Activated T-helper 2 cell treated with anti-CD3 and anti-CD28 coated beads, Interferon-gamma antibody, Interleukin-2, Interleukin-4, amounts not matched to agents 10 μg/mL and 5 μg/mL and 100 μg/mL, durations not matched to agents 14 hours and 24 hours and 36 hours (primary cell): ENCODE measurements at regions not wholly inside any gene's neighbourhood (a gene's known extent, or its start where the extent isn't known, plus 50 kb on each side); places are given as distances from the start of the nearest gene placed in this dataset.
"Not testable (repeated sequence)": the region's sequence is repeated elsewhere in the genome, so short reads cannot be mapped to it uniquely, and the experiment has no call there.

Experiments
- DNase-seq: peaks from one replicate; pipeline ENCODE4 v3.0.0; 2021; ENCODE audit warnings: low spot score
- H3K27ac Mint-ChIP-seq: one replicate; pipeline ENCODE4 v1.8.0; 2021; ENCODE audit warnings: mixed read lengths
- H3K27me3 Mint-ChIP-seq: one replicate; pipeline ENCODE4 v1.8.0; 2021; ENCODE audit warnings: low read depth, mixed read lengths
- H3K36me3 Mint-ChIP-seq: one replicate; pipeline ENCODE4 v1.8.0; 2021; ENCODE audit warnings: low read depth, mixed read lengths
- H3K4me1 Mint-ChIP-seq: one replicate; pipeline ENCODE4 v1.8.0; 2021; ENCODE audit warnings: low read depth, mixed read lengths
- H3K4me3 Mint-ChIP-seq: one replicate; pipeline ENCODE4 v1.8.0; 2021; ENCODE audit warnings: low read depth, mild to moderate bottlenecking, moderate library complexity, mixed read lengths
- H3K9me3 Mint-ChIP-seq: one replicate; pipeline ENCODE4 v1.8.0; 2021; ENCODE audit warnings: mixed read lengths
- intact Hi-C: fragments of 100-400 bp; cut with micrococcal nuclease; formaldehyde crosslinking; loops from one replicate; pipeline ENCODE4 v1.15.1; 2023

DNA sequence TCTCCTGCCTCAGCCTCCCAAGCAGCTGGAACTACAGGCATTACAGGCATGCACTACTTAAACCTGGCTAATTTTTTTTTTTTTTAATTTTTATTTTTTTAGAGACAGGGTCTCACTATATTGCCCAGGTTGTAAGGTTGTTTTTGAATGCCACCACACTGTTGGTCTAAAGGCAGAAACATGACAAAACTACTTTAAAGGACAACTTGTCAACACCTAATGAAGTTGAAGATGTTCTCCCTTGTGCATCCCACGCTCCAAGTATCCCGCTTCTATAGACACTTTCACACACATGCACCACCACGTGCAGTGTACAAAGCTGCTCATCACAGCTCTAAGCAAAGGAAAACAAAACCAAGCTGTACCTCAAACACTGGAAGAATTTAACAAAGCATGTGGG is 226.4 kb downstream of the FGFR2 start:
- intact Hi-C loops = no loop called here
- no peaks in the 10 kb centered on the region for H3K36me3 Mint-ChIP-seq
- H3K27ac Mint-ChIP-seq = no peak overlapping the region
- no peak overlapping the region for H3K4me3 Mint-ChIP-seq
- H3K27me3 Mint-ChIP-seq = no peaks in the 10 kb centered on the region
- DNase-seq = no peak
- no peaks in the 10 kb centered on the region for H3K4me1 Mint-ChIP-seq
- no peaks in the 10 kb centered on the region for H3K9me3 Mint-ChIP-seq

- H3K4me1 Mint-ChIP-seq = no peaks in the 10 kb centered on the region
- no peak for DNase-seq
- no peak overlapping the region for H3K4me3 Mint-ChIP-seq
- no peaks in the 10 kb centered on the region for H3K27me3 Mint-ChIP-seq
- H3K36me3 Mint-ChIP-seq = no peaks in the 10 kb centered on the region
- no peaks in the 10 kb centered on the region for H3K9me3 Mint-ChIP-seq
- no peak overlapping the region for H3K27ac Mint-ChIP-seq
- intact Hi-C loops = no loop called here
Observed at GRCh38 chr10:121373411-121373810, 224.8 kb downstream of the FGFR2 start.

DNA sequence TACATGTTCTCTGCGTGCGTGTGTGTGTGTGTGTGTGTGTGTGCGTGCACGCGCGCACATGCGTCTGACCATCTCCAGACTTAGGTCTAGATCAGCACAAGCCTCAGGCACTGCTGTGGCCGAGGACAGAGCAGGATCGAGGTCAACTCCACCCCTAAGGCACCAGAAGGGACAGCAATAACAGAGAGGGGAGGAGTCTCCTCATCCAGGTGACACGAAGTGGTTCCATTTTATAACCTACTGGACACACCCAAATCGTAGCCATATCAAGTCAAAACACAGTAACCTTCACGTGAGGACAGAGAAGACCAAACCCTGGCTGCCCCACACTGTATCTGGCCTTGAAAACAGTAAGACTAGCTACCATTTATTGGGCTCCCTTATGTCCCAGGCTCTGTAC is 224.1 kb downstream of the FGFR2 start:
- Mint-ChIP-seq H3K9me3 (no peaks in the 10 kb centered on the region), H3K4me1 (no peaks in the 10 kb centered on the region), H3K36me3 (no peaks in the 10 kb centered on the region), H3K27ac (no peak overlapping the region), H3K27me3 (no peaks in the 10 kb centered on the region), H3K4me3 (no peak overlapping the region)
- intact Hi-C loops = no loop called here
- no peak for DNase-seq

DNA sequence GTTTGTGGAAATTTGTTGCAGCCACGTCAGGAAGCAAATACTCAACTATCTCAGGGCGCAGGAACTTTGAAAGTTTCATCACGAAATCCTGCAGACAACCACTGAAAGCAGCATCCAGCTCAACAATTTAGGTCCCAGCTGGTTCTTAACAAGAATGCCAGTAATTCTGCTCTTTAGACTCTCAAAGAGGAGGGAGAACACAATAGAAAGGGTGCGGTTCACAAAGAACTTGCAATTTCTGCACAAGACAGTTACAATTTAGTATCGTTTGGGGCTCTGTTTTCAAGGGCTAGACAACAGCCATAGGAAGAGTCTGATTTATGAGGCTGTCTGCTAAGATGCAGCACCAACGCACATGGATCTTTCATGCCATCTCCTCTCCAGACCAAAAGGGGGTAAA is 223.1 kb downstream of the FGFR2 start:
- no peak overlapping the region for H3K4me3 Mint-ChIP-seq
- intact Hi-C loops = no loop called here
- H3K4me1 Mint-ChIP-seq = no peaks in the 10 kb centered on the region
- no peaks in the 10 kb centered on the region for H3K27me3 Mint-ChIP-seq
- no peaks in the 10 kb centered on the region for H3K36me3 Mint-ChIP-seq
- no peak for DNase-seq
- H3K27ac Mint-ChIP-seq = no peak overlapping the region
- H3K9me3 Mint-ChIP-seq = no peaks in the 10 kb centered on the region

- Mint-ChIP-seq H3K27ac (no peak overlapping the region), H3K4me3 (no peak overlapping the region), H3K27me3 (no peaks in the 10 kb centered on the region), H3K36me3 (no peaks in the 10 kb centered on the region), H3K9me3 (peaks cover 5% of the 10 kb centered on the region), H3K4me1 (no peaks in the 10 kb centered on the region)
- intact Hi-C loops = no loop called here
- no peak for DNase-seq
Observed at GRCh38 chr10:121378251-121378801, 219.9 kb downstream of the FGFR2 start.

DNA sequence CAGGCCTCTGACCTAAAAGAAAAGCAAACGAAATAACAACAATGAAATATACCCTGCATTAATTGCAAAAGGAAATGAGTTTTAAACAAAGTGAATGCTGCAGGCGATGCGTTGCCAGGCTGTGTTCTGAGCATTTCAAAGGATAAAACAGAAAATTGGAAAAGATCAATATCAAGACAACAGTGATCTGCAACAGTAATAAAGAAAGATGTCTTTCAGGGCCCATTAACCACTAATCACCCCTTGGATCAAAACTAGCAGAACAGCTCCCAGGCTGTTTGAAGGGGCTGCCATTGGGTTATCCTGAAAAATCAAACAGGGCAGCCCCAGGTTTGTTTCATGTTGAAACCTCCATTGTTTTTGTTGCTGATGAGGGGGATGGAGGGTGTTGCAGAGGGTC is 219.2 kb downstream of the FGFR2 start:
- Mint-ChIP-seq H3K36me3 (no peaks in the 10 kb centered on the region), H3K4me1 (no peaks in the 10 kb centered on the region), H3K27ac (no peak overlapping the region), H3K4me3 (no peak overlapping the region), H3K9me3 (peaks cover 5% of the 10 kb centered on the region), H3K27me3 (no peaks in the 10 kb centered on the region)
- intact Hi-C loops = no loop called here
- DNase-seq = no peak

- Mint-ChIP-seq H3K36me3 (no peaks in the 10 kb centered on the region), H3K4me3 (no peak overlapping the region), H3K27ac (no peak overlapping the region), H3K27me3 (no peaks in the 10 kb centered on the region), H3K9me3 (peaks cover 5% of the 10 kb centered on the region), H3K4me1 (no peaks in the 10 kb centered on the region)
- intact Hi-C loops = no loop called here
- DNase-seq = no peak
Observed at GRCh38 chr10:121380211-121380610, 218.0 kb downstream of the FGFR2 start.

GRCh38 chr10:121382029-121382520 is 216.2 kb downstream of the FGFR2 start:
- H3K27ac Mint-ChIP-seq, H3K9me3 Mint-ChIP-seq, DNase-seq, H3K36me3 Mint-ChIP-seq, H3K4me1 Mint-ChIP-seq, H3K27me3 Mint-ChIP-seq, H3K4me3 Mint-ChIP-seq, intact Hi-C loops: not testable (repeated sequence)

DNA sequence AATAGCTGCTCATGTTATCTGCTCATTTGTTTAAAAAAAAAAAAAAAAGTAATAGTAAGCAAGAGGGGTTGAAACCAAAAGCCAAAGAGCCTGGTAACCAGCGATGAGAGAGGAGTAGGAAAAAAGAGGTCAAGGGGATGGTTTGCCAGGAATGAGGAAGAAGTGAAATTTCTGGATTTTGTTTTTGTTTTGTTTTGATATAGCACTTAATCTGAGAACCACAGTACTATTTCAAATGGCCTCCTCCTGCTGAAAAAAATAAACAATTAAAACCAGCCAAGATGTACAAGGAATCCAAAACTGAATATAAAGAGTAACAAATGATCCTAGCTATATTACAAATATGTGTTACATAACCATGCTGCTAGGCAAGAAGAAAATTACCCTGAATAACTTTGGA is 213.1 kb downstream of the FGFR2 start:
- Mint-ChIP-seq H3K4me1 (no peaks in the 10 kb centered on the region), H3K9me3 (peaks cover 5% of the 10 kb centered on the region), H3K4me3 (no peak overlapping the region), H3K27me3 (no peaks in the 10 kb centered on the region), H3K27ac (no peak overlapping the region), H3K36me3 (no peaks in the 10 kb centered on the region)
- intact Hi-C loops = no loop called here
- DNase-seq = no peak

DNA sequence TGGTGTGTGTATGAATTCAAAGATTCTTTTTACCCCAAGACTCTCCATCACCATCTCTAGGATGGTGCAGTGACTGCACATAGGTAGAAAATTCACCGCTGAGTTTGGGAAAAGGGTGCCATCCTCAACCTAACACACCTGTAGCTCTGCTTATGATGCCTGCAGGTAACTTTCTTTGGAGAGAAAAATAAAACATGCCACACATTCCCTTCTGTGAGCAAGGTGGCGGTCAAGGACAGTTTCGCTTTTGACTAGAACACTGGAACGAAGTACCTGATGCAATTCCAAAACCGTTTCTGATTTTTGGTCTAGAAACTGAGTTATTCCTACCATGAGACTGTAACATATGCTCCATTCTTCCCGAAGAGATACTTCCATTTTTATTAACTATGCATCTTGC is 205.6 kb downstream of the FGFR2 start:
- Mint-ChIP-seq H3K4me3 (no peak overlapping the region), H3K27ac (no peak overlapping the region), H3K27me3 (no peaks in the 10 kb centered on the region), H3K9me3 (no peaks in the 10 kb centered on the region), H3K4me1 (no peaks in the 10 kb centered on the region), H3K36me3 (no peaks in the 10 kb centered on the region)
- no peak for DNase-seq
- intact Hi-C loops = no loop called here

GRCh38 chr10:121393522-121393921 is 204.7 kb downstream of the FGFR2 start:
- Mint-ChIP-seq H3K4me1 (no peaks in the 10 kb centered on the region), H3K4me3 (no peak overlapping the region), H3K27ac (no peak overlapping the region), H3K27me3 (no peaks in the 10 kb centered on the region), H3K9me3 (no peaks in the 10 kb centered on the region), H3K36me3 (no peaks in the 10 kb centered on the region)
- intact Hi-C loops = no loop called here
- no peak for DNase-seq

DNA sequence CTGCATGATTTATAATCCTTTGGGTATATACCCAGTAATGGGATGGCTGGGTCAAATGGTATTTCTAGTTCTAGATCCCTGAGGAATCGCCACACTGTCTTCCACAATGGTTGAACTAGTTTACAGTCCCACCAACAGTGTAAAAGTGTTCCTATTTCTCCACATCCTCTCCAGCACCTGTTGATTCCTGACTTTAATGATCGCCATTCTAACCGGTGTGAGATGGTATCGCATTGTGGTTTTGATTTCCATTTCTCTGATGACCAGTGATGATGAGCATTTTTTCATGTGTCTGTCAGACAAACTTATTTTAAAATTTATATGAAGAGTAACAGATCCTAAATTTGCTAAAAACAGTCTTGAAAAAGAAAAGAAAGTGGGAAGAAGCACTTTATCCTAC is 197.7 kb downstream of the FGFR2 start:
- intact Hi-C loops, DNase-seq, H3K27ac Mint-ChIP-seq, H3K36me3 Mint-ChIP-seq, H3K9me3 Mint-ChIP-seq, H3K4me1 Mint-ChIP-seq, H3K27me3 Mint-ChIP-seq, H3K4me3 Mint-ChIP-seq: not testable (repeated sequence)

DNA sequence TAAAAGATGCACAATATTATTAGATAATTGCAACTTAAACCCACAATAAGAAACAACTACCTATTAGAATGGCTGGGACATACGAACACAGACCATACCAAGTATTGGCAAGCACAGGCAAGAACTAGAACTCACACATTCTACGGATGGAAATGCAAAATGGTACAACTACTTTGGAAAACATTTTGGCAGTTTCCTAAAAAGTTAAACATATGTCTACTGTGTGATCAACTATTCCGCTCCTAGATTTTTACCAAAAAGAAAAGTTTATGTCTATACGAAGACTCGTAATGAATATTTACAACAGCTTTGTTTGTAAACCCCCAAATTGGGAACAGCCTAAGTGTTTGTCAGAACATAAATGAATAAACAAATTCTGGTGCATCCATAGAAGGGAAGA is 194.7 kb downstream of the FGFR2 start:
- no peak overlapping the region for H3K27ac Mint-ChIP-seq
- H3K4me3 Mint-ChIP-seq = no peak overlapping the region
- intact Hi-C loops = no loop called here
- DNase-seq = no peak
- no peaks in the 10 kb centered on the region for H3K27me3 Mint-ChIP-seq
- H3K9me3 Mint-ChIP-seq = no peaks in the 10 kb centered on the region
- no peaks in the 10 kb centered on the region for H3K4me1 Mint-ChIP-seq
- H3K36me3 Mint-ChIP-seq = no peaks in the 10 kb centered on the region

GRCh38 chr10:121404611-121405010 is 193.6 kb downstream of the FGFR2 start:
- no peak for DNase-seq
- intact Hi-C loops = no loop called here
- H3K9me3 Mint-ChIP-seq = no peaks in the 10 kb centered on the region
- H3K27ac Mint-ChIP-seq = no peak overlapping the region
- H3K4me1 Mint-ChIP-seq = no peaks in the 10 kb centered on the region
- no peak overlapping the region for H3K4me3 Mint-ChIP-seq
- no peaks in the 10 kb centered on the region for H3K27me3 Mint-ChIP-seq
- H3K36me3 Mint-ChIP-seq = no peaks in the 10 kb centered on the region
